ENCODE measurements at regions not wholly inside any gene's neighbourhood (a gene's known extent, or its start where the extent isn't known, plus 50 kb on each side); places are given as distances from the start of the nearest gene placed in this dataset.

DNA sequence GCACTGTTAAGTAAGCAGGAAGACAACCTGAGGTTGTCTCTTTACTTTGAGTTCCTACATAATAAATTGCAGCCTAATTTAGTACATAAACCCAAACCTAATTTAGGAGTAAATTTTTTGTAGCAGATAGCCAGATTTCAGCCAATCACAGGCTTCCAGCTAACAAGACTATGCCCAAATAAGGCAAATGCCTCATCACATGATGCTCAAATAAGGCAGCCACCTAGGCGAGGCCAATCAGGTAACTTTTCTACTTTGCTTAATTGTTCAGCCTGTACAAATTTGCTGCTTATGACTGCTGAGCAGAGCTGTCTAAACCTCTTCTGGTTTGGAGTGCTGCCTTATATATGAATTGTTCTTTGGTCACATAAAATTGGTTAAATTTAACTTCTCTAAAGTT is 1118.7 kb upstream of the TMEM132C start:
- TF ChIP-seq, protein P1, sequence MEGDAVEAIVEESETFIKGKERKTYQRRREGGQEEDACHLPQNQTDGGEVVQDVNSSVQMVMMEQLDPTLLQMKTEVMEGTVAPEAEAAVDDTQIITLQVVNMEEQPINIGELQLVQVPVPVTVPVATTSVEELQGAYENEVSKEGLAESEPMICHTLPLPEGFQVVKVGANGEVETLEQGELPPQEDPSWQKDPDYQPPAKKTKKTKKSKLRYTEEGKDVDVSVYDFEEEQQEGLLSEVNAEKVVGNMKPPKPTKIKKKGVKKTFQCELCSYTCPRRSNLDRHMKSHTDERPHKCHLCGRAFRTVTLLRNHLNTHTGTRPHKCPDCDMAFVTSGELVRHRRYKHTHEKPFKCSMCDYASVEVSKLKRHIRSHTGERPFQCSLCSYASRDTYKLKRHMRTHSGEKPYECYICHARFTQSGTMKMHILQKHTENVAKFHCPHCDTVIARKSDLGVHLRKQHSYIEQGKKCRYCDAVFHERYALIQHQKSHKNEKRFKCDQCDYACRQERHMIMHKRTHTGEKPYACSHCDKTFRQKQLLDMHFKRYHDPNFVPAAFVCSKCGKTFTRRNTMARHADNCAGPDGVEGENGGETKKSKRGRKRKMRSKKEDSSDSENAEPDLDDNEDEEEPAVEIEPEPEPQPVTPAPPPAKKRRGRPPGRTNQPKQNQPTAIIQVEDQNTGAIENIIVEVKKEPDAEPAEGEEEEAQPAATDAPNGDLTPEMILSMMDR (IDR thresholded peaks at IDR 0.05; ENCODE audit: low read length) = no peak
- no peak for TF ChIP-seq EZH2 (IDR thresholded peaks at IDR 0.05; ENCODE audit: borderline replicate concordance, low read length)
